ENCODE measurements at regions not wholly inside any gene's neighbourhood (a gene's known extent, or its start where the extent isn't known, plus 50 kb on each side); places are given as distances from the start of the nearest gene placed in this dataset.

DNA sequence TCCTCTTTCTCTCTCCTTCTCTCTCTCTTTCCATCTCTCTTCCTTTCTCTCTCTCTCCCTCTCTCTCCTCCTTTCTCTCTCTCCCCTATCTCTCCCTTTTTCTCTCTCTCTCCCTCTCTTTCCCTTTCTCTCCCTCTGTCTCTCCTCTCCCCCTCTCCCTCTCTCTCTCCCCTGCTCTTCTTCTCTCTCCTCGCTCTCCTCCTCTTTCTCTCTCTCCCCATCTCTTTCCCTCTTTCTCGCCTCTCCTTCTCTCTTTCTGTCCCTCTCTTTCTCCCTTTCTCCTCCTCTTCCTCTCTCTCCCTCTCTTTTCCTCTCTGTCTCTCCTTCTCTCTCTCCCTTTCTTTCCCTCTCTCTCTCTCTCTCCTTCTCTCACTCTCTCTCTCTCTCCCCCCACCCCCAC, 196.6 kb downstream of the UQCRFS1 start:
- 74 to 84% (median 77%) methylated on average over 2 of the region's 2 CpGs for WGBS, 4 donors
- H3K27me3 ChIP-seq, result peaks cover 12% of the 10 kb centered on the region

DNA sequence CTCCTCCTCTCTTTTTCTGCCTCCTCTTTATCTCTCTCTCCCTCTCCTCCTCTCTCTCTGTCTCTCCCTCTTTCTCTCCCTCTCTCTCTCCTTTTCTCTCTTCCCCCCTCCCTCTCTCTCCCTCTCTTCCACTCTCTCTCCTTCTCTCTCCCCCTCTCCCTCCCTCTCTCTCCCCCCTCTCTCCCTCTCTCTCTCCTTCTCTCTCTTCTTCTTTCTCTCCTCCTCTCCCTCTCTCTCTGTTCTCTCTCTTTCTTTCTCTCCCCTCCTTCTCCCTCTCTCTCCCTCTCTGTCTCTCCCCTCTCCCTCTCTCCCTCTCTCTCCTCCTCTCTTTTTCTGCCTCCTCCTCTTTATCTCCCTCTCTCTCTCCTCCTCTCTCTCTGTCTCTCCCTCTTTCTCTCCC, 197.4 kb downstream of the UQCRFS1 start:
- no peak for DNase-seq
- Histone ChIP-seq H3K4me1 (replicated peaks in 1 of 2) (no peaks in the 10 kb centered on the region), H3K27me3 (peaks cover 12% of the 10 kb centered on the region), H3K36me3 (replicated peaks in 1 of 2) (no peaks in the 10 kb centered on the region), H3K9me3 (replicated peaks in 1 of 3) (no peaks in the 10 kb centered on the region), H3K27ac (no peak overlapping the region), H3K4me3 (no peak overlapping the region)
- no peak for TF ChIP-seq POLR2A (IDR thresholded peaks at IDR 0.05)
- TF ChIP-seq, protein P1, sequence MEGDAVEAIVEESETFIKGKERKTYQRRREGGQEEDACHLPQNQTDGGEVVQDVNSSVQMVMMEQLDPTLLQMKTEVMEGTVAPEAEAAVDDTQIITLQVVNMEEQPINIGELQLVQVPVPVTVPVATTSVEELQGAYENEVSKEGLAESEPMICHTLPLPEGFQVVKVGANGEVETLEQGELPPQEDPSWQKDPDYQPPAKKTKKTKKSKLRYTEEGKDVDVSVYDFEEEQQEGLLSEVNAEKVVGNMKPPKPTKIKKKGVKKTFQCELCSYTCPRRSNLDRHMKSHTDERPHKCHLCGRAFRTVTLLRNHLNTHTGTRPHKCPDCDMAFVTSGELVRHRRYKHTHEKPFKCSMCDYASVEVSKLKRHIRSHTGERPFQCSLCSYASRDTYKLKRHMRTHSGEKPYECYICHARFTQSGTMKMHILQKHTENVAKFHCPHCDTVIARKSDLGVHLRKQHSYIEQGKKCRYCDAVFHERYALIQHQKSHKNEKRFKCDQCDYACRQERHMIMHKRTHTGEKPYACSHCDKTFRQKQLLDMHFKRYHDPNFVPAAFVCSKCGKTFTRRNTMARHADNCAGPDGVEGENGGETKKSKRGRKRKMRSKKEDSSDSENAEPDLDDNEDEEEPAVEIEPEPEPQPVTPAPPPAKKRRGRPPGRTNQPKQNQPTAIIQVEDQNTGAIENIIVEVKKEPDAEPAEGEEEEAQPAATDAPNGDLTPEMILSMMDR (IDR thresholded peaks at IDR 0.05), result no peak
- intact Hi-C loops (cut with DNase I), result loop anchor here in 1 of 2 donors (10.0 kb wide), 1 partner anchor 249 kb away; no protein-coding TSS in a partner anchor

More for the DNA sequence above, 196.6 kb downstream of the UQCRFS1 start:
- H3K4me3 ChIP-seq, result no peak overlapping the region
- intact Hi-C loops (cut with DNase I), result loop anchor here in 1 of 2 donors (10.0 kb wide), 1 partner anchor 248 kb away; no protein-coding TSS in a partner anchor
- H3K4me1 ChIP-seq (replicated peaks in 1 of 2), result no peaks in the 10 kb centered on the region
- no peak for TF ChIP-seq POLR2A (IDR thresholded peaks at IDR 0.05)
- TF ChIP-seq, protein P1 (IDR thresholded peaks at IDR 0.05), result no peak
- no peaks in the 10 kb centered on the region for H3K9me3 ChIP-seq (replicated peaks in 1 of 3)
- H3K36me3 ChIP-seq (replicated peaks in 1 of 2), result no peaks in the 10 kb centered on the region
- no peak overlapping the region for H3K27ac ChIP-seq
- DNase-seq, result no peak

DNA sequence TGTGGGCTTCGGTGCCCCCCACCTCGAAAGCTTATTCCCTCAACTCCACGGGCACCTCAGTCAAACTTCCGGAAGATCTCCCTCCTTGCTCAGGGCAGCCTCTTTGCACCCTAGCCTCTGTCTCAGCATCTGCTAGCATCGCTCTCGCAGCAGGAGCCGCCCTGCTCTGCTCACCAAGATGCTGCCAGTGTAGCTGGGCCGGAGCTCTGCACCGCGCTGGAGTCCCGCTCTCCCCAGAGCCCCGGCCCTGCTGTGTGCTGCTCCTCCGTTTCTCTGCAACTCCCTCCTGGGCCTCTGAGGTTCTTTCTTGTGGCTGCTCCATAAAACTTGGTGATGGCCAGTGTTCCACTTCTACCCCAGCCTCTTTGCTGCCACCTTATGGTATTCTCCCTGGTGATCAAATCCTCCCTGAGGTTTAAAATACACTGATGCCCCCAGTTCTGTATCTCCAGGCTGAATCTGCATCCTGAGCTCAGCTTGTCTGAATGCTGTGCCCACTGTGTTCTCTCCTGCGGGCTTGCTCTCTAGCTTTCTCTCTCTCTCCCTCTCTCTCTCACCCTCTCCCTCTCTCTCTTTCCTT, 198.0 kb downstream of the UQCRFS1 start:
- H3K27ac ChIP-seq, result no peak overlapping the region
- intact Hi-C loops (cut with DNase I), result loop anchor here in 1 of 2 donors (10.0 kb wide), 1 partner anchor 250 kb away; no protein-coding TSS in a partner anchor
- no peaks in the 10 kb centered on the region for H3K4me1 ChIP-seq (replicated peaks in 1 of 2)
- H3K9me3 ChIP-seq (replicated peaks in 1 of 3), result no peaks in the 10 kb centered on the region
- DNase-seq, result no peak
- 76 to 83% (median 79%) methylated on average over 7 to 14 of the region's 14 CpGs for WGBS, 4 donors
- no peak overlapping the region for H3K4me3 ChIP-seq
- H3K27me3 ChIP-seq, result peaks cover 12% of the 10 kb centered on the region
- TF ChIP-seq POLR2A (IDR thresholded peaks at IDR 0.05), result no peak
- TF ChIP-seq, protein P1 (IDR thresholded peaks at IDR 0.05), result no peak
- H3K36me3 ChIP-seq (replicated peaks in 1 of 2), result no peaks in the 10 kb centered on the region

DNA sequence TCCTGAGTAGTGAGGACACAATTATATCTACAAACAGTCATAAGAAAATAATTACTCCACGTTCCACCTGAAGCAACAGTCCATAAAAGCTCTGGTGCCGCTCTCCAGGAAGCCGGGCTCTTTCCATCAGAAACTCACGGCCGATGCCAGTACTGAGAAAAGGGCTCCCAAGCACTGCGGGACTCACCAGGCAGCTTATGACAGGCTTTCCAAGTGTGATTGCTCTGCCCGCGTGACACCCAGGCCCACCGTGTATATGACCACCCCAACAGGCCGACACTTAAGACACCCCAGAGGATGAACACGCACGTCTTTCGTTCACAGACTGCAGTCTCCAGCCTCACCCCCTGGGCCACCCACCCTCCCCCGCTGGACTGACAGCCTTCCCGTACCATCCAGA, 199.0 kb downstream of the UQCRFS1 start:
- Histone ChIP-seq H3K27ac (no peak overlapping the region), H3K36me3 (replicated peaks in 1 of 2) (no peaks in the 10 kb centered on the region), H3K9me3 (replicated peaks in 1 of 3) (no peaks in the 10 kb centered on the region), H3K4me1 (replicated peaks in 1 of 2) (no peaks in the 10 kb centered on the region), H3K27me3 (peaks cover 12% of the 10 kb centered on the region), H3K4me3 (no peak overlapping the region)
- WGBS, 4 donors, result 74 to 84% (median 81%) methylated on average over 15 of the region's 15 CpGs
- TF ChIP-seq POLR2A (IDR thresholded peaks at IDR 0.05), result no peak
- TF ChIP-seq, protein P1 (IDR thresholded peaks at IDR 0.05), result no peak
- no peak for DNase-seq
- intact Hi-C loops (cut with DNase I), result loop anchor here in 1 of 2 donors (10.0 kb wide), 1 partner anchor 251 kb away; no protein-coding TSS in a partner anchor
